SU-DHL-6 (cell line): ENCODE measurements at regions not wholly inside any gene's neighbourhood (a gene's known extent, or its start where the extent isn't known, plus 50 kb on each side); places are given as distances from the start of the nearest gene placed in this dataset.

Experiments used
- H2AFZ ChIP-seq: fragments of 200-600 bp; sonication (generic); 2 replicates; pipeline ENCODE4 v1.6.1; 2014; ENCODE audit warnings: low read depth, mild to moderate bottlenecking, moderate library complexity, mixed read lengths, antibody characterized with exemption, low read length; ENCODE audit not compliant: severe bottlenecking
- H3F3A ChIP-seq: fragments of 200-600 bp; shearing (Covaris generic); 2 replicates; pipeline ENCODE4 v1.6.0; 2016; ENCODE audit warnings: antibody characterized with exemption, mild to moderate bottlenecking; ENCODE audit not compliant: insufficient read depth
- H3K27ac ChIP-seq: fragments of 200-600 bp; sonication (generic); 2 replicates; pipeline ENCODE4 v1.5.1; 2016; ENCODE audit warnings: low read depth, mild to moderate bottlenecking, low read length, moderate library complexity, mixed read lengths
- H3K27me3 ChIP-seq: fragments of 200-600 bp; sonication (generic), shearing (Covaris generic); 2 replicates; pipeline ENCODE4 v1.6.0; 2014; ENCODE audit warnings: mild to moderate bottlenecking, low read length
- H3K36me3 ChIP-seq: fragments of 200-600 bp; sonication (generic); 2 replicates; pipeline ENCODE4 v1.6.1; 2014; ENCODE audit warnings: mild to moderate bottlenecking, low read length, mixed read lengths
- H3K4me2 ChIP-seq: fragments of 300-600, 200-600 bp; shearing (Covaris generic), sonication (generic); 2 replicates; pipeline ENCODE4 v1.6.0; 2014; ENCODE audit warnings: low read length, low read depth, mild to moderate bottlenecking; ENCODE audit not compliant: poor library complexity, severe bottlenecking
- H3K4me3 ChIP-seq: fragments of 200-600 bp; sonication (generic); 2 replicates; pipeline ENCODE4 v1.5.1; 2014; ENCODE audit warnings: antibody characterized with exemption, low read length, mild to moderate bottlenecking, mixed read lengths; ENCODE audit not compliant: insufficient read depth, poor library complexity, severe bottlenecking
- H3K79me2 ChIP-seq: fragments of 200-600 bp; sonication (generic); 2 replicates; pipeline ENCODE4 v1.6.1; 2014; ENCODE audit warnings: mild to moderate bottlenecking, low read length, moderate library complexity; ENCODE audit not compliant: insufficient read depth
- H3K9ac ChIP-seq: fragments of 200-600 bp; sonication (generic); 2 replicates; pipeline ENCODE4 v1.7.0; 2014; ENCODE audit warnings: mild to moderate bottlenecking, low read length
- H3K9me2 ChIP-seq: fragments of 200-600 bp; sonication (generic); replicated peaks from 2 replicates; pipeline ENCODE4 v1.6.1; 2014; ENCODE audit warnings: low read length; ENCODE audit not compliant: insufficient read depth
- H3K9me3 ChIP-seq: fragments of 200-600 bp; sonication (generic); 2 replicates; pipeline ENCODE4 v1.6.1; 2014; ENCODE audit warnings: low read length, mixed read lengths; ENCODE audit not compliant: insufficient read depth
- H4K20me1 ChIP-seq: fragments of 200-600 bp; sonication (generic); 2 replicates; pipeline ENCODE4 v1.6.1; 2014; ENCODE audit warnings: low read depth, mild to moderate bottlenecking, antibody characterized with exemption, low read length, moderate library complexity, mixed read lengths
- EZH2phosphoT487 ChIP-seq: fragments of 200-600 bp; sonication (generic), shearing (Covaris generic); conservative IDR thresholded peaks from 2 replicates; pipeline ENCODE4 v1.6.1; 2018; ENCODE audit warnings: mild to moderate bottlenecking, antibody characterized with exemption, low read length, moderate library complexity, mixed read lengths
- TF ChIP-seq, protein P1 (sequence below): fragments of 200-600 bp; sonication (generic); IDR thresholded peaks from one replicate; pipeline ENCODE4 v1.5.1; 2017; ENCODE audit warnings: antibody characterized with exemption, mild to moderate bottlenecking, low read length, moderate library complexity; ENCODE audit not compliant: insufficient read depth, poor library complexity, severe bottlenecking

- H3K36me3 ChIP-seq: no peaks in the 10 kb centered on the region
Measured at GRCh38 chr1:87169263-87169910, 159.3 kb upstream of the LMO4 start.

DNA sequence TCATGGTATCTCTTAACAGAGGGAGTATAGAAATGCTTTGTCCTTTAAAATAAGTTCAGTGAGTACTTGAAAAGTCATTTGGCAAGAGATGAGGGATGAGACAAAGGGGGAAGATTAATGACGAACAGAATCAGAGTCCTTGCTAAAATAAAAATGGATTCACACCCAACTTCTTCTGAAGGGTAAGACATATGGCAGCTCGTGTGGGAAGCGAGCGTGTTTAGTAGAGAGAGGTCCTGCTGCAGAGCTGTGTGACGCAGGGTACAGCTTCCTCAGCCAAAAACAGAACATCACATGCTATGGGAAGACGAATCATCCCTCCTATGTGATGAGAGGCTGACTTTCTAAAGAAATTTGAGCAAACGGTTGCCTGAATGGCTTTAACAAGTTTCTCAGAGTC is 158.5 kb upstream of the LMO4 start:
- Histone ChIP-seq H3K9me2 (no peaks in the 10 kb centered on the region), H2AFZ (no peak overlapping the region), H3K27me3 (no peaks in the 10 kb centered on the region), H3F3A (no peaks in the 10 kb centered on the region), H3K27ac (no peak overlapping the region), H3K4me3 (no peak overlapping the region), H3K9ac (no peak overlapping the region), H3K36me3 (no peaks in the 10 kb centered on the region), H4K20me1 (no peaks in the 10 kb centered on the region), H3K79me2 (no peaks in the 10 kb centered on the region), H3K4me2 (no peak overlapping the region), H3K9me3 (no peaks in the 10 kb centered on the region)
- TF ChIP-seq, protein P1, sequence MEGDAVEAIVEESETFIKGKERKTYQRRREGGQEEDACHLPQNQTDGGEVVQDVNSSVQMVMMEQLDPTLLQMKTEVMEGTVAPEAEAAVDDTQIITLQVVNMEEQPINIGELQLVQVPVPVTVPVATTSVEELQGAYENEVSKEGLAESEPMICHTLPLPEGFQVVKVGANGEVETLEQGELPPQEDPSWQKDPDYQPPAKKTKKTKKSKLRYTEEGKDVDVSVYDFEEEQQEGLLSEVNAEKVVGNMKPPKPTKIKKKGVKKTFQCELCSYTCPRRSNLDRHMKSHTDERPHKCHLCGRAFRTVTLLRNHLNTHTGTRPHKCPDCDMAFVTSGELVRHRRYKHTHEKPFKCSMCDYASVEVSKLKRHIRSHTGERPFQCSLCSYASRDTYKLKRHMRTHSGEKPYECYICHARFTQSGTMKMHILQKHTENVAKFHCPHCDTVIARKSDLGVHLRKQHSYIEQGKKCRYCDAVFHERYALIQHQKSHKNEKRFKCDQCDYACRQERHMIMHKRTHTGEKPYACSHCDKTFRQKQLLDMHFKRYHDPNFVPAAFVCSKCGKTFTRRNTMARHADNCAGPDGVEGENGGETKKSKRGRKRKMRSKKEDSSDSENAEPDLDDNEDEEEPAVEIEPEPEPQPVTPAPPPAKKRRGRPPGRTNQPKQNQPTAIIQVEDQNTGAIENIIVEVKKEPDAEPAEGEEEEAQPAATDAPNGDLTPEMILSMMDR: no peak
- no peak for TF ChIP-seq EZH2phosphoT487

More at GRCh38 chr1:87169263-87169910, 159.3 kb upstream of the LMO4 start:
- H3K79me2 ChIP-seq: no peaks in the 10 kb centered on the region
- no peak overlapping the region for H3K27ac ChIP-seq
- no peak overlapping the region for H3K4me3 ChIP-seq
- no peaks in the 10 kb centered on the region for H3K27me3 ChIP-seq
- no peak overlapping the region for H3K4me2 ChIP-seq
- H3F3A ChIP-seq: no peaks in the 10 kb centered on the region
- no peak overlapping the region for H3K9ac ChIP-seq
- H3K9me3 ChIP-seq: no peaks in the 10 kb centered on the region
- TF ChIP-seq, protein P1: no peak
- no peak for TF ChIP-seq EZH2phosphoT487
- no peak overlapping the region for H2AFZ ChIP-seq
- H3K9me2 ChIP-seq: no peaks in the 10 kb centered on the region
- H4K20me1 ChIP-seq: no peaks in the 10 kb centered on the region

- Histone ChIP-seq H3K27me3 (no peaks in the 10 kb centered on the region), H3K9me3 (no peaks in the 10 kb centered on the region), H4K20me1 (no peaks in the 10 kb centered on the region), H3F3A (no peaks in the 10 kb centered on the region), H3K4me2 (no peak overlapping the region), H3K27ac (no peak overlapping the region), H3K9ac (no peak overlapping the region), H2AFZ (no peak overlapping the region), H3K4me3 (no peak overlapping the region), H3K9me2 (no peaks in the 10 kb centered on the region), H3K36me3 (no peaks in the 10 kb centered on the region), H3K79me2 (no peaks in the 10 kb centered on the region)
- no peak for TF ChIP-seq EZH2phosphoT487
Measured at GRCh38 chr1:87170931-87171598, 157.6 kb upstream of the LMO4 start.

- H3K27ac ChIP-seq: no peak overlapping the region
- no peaks in the 10 kb centered on the region for H3K79me2 ChIP-seq
- no peaks in the 10 kb centered on the region for H3K9me3 ChIP-seq
- H3K36me3 ChIP-seq: no peaks in the 10 kb centered on the region
- no peaks in the 10 kb centered on the region for H3K9me2 ChIP-seq
- TF ChIP-seq, protein P1: no peak
- no peak for TF ChIP-seq EZH2phosphoT487
- H2AFZ ChIP-seq: no peak overlapping the region
- no peak overlapping the region for H3K9ac ChIP-seq
- no peaks in the 10 kb centered on the region for H4K20me1 ChIP-seq
- no peak overlapping the region for H3K4me2 ChIP-seq
- H3F3A ChIP-seq: no peaks in the 10 kb centered on the region
- no peaks in the 10 kb centered on the region for H3K27me3 ChIP-seq
- H3K4me3 ChIP-seq: no peak overlapping the region
Measured at GRCh38 chr1:87173231-87173630, 155.4 kb upstream of the LMO4 start.
